ENCODE measurements at regions not wholly inside any gene's neighbourhood (a gene's known extent, or its start where the extent isn't known, plus 50 kb on each side); places are given as distances from the start of the nearest gene placed in this dataset.

GRCh38 chr15:37810381-37810780, 124.1 kb upstream of the TMCO5A start:
- ChIA-PET CTCF (interaction anchor here (1.4 kb wide), 1 partner anchor 14 kb away, joined by 3 read pairs; no protein-coding TSS in a partner anchor), POLR2A (no interaction called here)
- H3K27me3 ChIP-seq (ENCODE audit: control insufficient read depth, insufficient read depth, low read length), result no peaks in the 10 kb centered on the region
- no peak overlapping the region for H3K4me3 ChIP-seq (ENCODE audit: low read depth, low read length)
- no peak for DNase-seq (ENCODE audit: low read depth)
- TF ChIP-seq, protein P1, sequence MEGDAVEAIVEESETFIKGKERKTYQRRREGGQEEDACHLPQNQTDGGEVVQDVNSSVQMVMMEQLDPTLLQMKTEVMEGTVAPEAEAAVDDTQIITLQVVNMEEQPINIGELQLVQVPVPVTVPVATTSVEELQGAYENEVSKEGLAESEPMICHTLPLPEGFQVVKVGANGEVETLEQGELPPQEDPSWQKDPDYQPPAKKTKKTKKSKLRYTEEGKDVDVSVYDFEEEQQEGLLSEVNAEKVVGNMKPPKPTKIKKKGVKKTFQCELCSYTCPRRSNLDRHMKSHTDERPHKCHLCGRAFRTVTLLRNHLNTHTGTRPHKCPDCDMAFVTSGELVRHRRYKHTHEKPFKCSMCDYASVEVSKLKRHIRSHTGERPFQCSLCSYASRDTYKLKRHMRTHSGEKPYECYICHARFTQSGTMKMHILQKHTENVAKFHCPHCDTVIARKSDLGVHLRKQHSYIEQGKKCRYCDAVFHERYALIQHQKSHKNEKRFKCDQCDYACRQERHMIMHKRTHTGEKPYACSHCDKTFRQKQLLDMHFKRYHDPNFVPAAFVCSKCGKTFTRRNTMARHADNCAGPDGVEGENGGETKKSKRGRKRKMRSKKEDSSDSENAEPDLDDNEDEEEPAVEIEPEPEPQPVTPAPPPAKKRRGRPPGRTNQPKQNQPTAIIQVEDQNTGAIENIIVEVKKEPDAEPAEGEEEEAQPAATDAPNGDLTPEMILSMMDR (IDR thresholded peaks at IDR 0.05; ENCODE audit: insufficient read depth, low read depth, low read length), result no peak
- no peaks in the 10 kb centered on the region for H3K36me3 ChIP-seq (ENCODE audit: control insufficient read depth, insufficient read depth, low read length)

GRCh38 chr15:37813306-37813705, 121.1 kb upstream of the TMCO5A start:
- no peak for DNase-seq (ENCODE audit: low read depth)
- no peak overlapping the region for H3K4me3 ChIP-seq (ENCODE audit: low read depth, low read length)
- CTCF ChIA-PET, result no interaction called here
- H3K36me3 ChIP-seq (ENCODE audit: control insufficient read depth, insufficient read depth, low read length), result no peaks in the 10 kb centered on the region
- POLR2A ChIA-PET, result no interaction called here
- H3K27me3 ChIP-seq (ENCODE audit: control insufficient read depth, insufficient read depth, low read length), result no peaks in the 10 kb centered on the region
- TF ChIP-seq, protein P1 (IDR thresholded peaks at IDR 0.05; ENCODE audit: insufficient read depth, low read depth, low read length), result no peak

- ChIA-PET CTCF (interaction anchor here (1.1 kb wide), 1 partner anchor 50 kb away, joined by 3 read pairs; no protein-coding TSS in a partner anchor), POLR2A (no interaction called here)
- TF ChIP-seq, protein P1 (IDR thresholded peaks at IDR 0.05; ENCODE audit: insufficient read depth, low read depth, low read length), result no peak
- Histone ChIP-seq H3K36me3 (ENCODE audit: control insufficient read depth, insufficient read depth, low read length) (no peaks in the 10 kb centered on the region), H3K27me3 (ENCODE audit: control insufficient read depth, insufficient read depth, low read length) (no peaks in the 10 kb centered on the region), H3K4me3 (ENCODE audit: low read depth, low read length) (no peak overlapping the region)
- no peak for DNase-seq (ENCODE audit: low read depth)
These were observed 119.5 kb upstream of the TMCO5A start for GRCh38 chr15:37814847-37815515.

DNA sequence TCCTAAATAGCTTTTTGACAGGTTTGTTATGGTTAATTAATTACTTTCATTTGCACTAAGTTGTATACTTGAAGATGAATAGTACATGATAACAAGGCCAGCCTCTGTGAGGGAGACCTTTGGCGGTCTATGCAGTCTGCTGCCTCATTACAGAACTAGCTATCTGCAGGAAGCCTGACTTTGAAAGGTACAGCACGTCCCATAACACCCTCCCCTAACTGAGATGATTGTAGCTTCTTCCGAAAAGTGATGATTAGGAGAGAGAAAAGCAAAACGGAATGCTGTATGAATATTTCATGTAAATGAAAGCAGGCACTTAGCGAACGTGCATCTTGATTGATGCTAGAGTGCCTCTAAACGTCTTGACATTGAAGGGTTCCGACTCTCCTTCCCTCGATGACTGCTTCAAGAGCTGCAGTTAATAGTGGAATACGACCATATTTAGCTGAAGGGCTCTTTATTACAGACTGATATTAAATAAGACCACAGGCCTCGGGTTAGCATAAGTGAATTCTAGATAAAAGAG, 116.2 kb upstream of the TMCO5A start:
- TF ChIP-seq, protein P1 (IDR thresholded peaks at IDR 0.05; ENCODE audit: insufficient read depth, low read depth, low read length), result no peak
- Histone ChIP-seq H3K36me3 (ENCODE audit: control insufficient read depth, insufficient read depth, low read length) (no peaks in the 10 kb centered on the region), H3K27me3 (ENCODE audit: control insufficient read depth, insufficient read depth, low read length) (no peaks in the 10 kb centered on the region), H3K4me3 (ENCODE audit: low read depth, low read length) (no peak overlapping the region)
- ChIA-PET POLR2A (no interaction called here), CTCF (no interaction called here)
- DNase-seq (ENCODE audit: low read depth), result no peak

DNA sequence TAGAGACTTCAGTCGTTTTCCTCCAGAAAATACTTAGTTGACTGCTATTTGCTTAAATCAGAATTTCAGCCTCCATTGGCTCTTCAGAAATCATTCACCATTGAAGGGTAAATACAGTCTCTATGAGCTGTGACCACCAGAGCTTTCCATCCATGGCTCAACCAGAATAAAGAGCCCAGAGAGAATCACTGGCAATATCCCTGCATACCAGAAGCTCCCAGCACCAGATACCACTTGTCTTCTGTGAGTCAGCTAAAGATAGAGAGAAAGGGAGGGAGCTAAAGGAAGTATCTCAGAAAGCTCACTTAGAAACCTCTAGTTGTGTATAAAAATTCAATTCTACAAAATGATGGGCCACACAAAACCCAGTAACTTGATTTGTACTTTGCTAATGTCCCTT, 115.2 kb upstream of the TMCO5A start:
- POLR2A ChIA-PET, result no interaction called here

More for the DNA sequence above, 115.2 kb upstream of the TMCO5A start:
- H3K4me3 ChIP-seq (ENCODE audit: low read depth, low read length), result no peak overlapping the region
- no peak for DNase-seq (ENCODE audit: low read depth)
- CTCF ChIA-PET, result no interaction called here
- H3K36me3 ChIP-seq (ENCODE audit: control insufficient read depth, insufficient read depth, low read length), result no peaks in the 10 kb centered on the region
- H3K27me3 ChIP-seq (ENCODE audit: control insufficient read depth, insufficient read depth, low read length), result no peaks in the 10 kb centered on the region
- TF ChIP-seq, protein P1 (IDR thresholded peaks at IDR 0.05; ENCODE audit: insufficient read depth, low read depth, low read length), result no peak

Data from BJ (cell line).